ENCODE measurements at regions not wholly inside any gene's neighbourhood (a gene's known extent, or its start where the extent isn't known, plus 50 kb on each side); places are given as distances from the start of the nearest gene placed in this dataset.

GRCh38 chr2:220446106-220446712 lies 818.8 kb downstream of the SLC4A3 start:
- TF ChIP-seq CTCF (IDR thresholded peaks at IDR 0.05; ENCODE audit: poor library complexity) (no peak), EZH2 (IDR thresholded peaks at IDR 0.05; ENCODE audit: borderline replicate concordance) (no peak)

Data from hepatocyte (in vitro differentiated cells).